ENCODE measurements at regions not wholly inside any gene's neighbourhood (a gene's known extent, or its start where the extent isn't known, plus 50 kb on each side); places are given as distances from the start of the nearest gene placed in this dataset.

DNA sequence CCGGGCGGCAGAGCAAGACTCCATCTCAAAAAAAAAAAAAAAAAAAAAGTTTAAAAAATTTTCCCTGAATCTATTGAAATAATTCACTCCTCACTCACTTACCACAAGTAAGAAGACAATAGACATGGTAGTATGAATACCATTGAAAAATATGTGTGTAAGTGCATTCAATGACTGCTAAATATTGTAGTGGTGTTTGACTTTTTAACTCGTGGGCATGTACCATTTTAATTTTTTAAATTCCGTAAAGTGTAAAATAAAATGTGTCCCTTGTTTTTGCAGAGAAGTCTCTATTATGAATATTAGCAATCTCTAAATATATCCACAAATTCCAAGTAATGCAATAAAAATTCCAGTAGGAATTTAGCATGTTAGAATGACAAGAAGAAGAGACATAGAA, 134.1 kb downstream of the COPS8 start:
- DNase-seq (ENCODE audit: low spot score in 2 of 2), result no peak
- Mint-ChIP-seq H3K9me3 (no peaks in the 10 kb centered on the region), H3K36me3 (no peaks in the 10 kb centered on the region), H3K27ac (no peak overlapping the region)
- no peak for ATAC-seq

DNA sequence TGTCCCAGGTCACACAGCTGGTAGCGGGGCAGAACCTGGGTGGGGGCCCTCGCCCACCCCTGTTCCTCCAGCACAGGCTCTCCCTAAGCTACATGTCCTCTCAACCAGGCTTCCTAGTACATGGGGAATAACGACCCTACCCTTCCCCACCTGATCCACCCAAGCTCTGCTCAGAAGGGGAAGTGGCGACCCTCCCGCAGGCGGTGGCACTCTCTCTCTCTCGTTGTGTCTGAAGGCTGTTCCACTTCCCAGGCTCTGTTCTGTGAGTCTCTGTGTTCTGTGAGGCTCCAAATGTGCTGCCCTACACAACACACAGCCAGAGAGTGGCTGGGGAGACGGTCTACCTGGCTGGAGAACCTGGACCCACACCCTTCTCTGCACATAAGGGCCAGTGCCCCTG, 135.8 kb downstream of the COPS8 start:
- Mint-ChIP-seq H3K36me3 (no peaks in the 10 kb centered on the region), H3K9me3 (no peaks in the 10 kb centered on the region), H3K27ac (no peak overlapping the region)
- ATAC-seq (no peak), DNase-seq (ENCODE audit: low spot score in 2 of 2) (no peak)

GRCh38 chr2:237222178-237222577, 136.5 kb downstream of the COPS8 start:
- Mint-ChIP-seq H3K36me3 (no peaks in the 10 kb centered on the region), H3K9me3 (no peaks in the 10 kb centered on the region), H3K27ac (no peak overlapping the region)
- DNase-seq (ENCODE audit: low spot score in 2 of 2), result no peak
- ATAC-seq, result no peak

DNA sequence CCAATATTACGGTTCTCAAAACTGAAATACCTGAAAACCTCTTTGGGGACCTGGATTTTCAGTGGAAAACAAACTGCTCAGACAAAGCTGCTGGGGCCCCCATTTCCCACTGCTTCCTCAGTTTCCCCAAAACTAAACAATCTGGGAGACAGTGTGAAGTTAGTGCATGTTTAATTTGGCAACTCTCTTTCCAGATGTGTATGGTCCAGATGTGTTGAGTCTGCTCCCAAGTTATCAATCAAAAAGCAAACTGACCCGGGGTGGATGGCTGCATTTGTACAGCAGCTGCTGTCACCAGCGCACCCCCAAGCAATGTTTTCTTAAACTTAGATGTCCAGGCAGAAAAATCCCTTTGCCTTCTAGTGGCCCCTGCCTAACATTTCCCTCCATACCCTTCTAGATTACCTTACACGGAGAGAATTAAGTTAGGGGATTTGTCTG, 136.9 kb downstream of the COPS8 start:
- H3K36me3 Mint-ChIP-seq, result no peaks in the 10 kb centered on the region
- DNase-seq (ENCODE audit: low spot score in 2 of 2), result no peak
- no peaks in the 10 kb centered on the region for H3K9me3 Mint-ChIP-seq
- no peak overlapping the region for H3K27ac Mint-ChIP-seq
- no peak for ATAC-seq

DNA sequence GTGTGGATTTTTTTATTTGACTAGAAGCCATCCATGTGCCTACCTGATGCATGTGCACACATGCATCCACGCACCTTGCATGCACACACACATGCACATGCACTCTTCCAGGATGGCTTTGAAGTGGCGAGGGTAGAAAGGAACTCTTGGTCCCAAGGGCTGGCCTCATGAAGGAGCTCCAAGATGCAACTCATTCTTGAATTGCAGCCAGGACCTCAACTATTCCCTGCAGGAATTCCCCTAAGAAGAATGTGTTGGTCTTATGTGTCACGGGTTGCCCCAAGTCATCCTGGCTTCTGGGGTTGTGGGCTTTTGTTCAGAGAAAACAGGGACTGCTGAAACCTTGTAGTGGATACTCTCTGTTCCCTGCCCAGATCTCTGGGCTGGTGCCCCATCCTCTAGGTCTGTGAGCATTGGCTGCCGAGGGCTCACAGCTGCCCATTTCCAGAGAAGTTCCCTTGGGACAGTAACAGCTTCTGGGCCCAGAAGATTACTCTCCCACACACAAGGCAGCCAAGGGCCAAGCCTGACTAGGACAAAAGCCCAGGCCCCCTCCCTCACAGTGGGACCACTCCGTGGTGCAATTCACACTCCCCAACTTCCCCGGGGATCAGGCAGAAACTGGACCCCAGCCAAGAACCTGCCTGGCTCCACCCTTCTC, 137.6 kb downstream of the COPS8 start:
- DNase-seq (ENCODE audit: low spot score in 2 of 2) (no peak), ATAC-seq (no peak)
- H3K27ac Mint-ChIP-seq, result no peak overlapping the region
- no peaks in the 10 kb centered on the region for H3K36me3 Mint-ChIP-seq
- H3K9me3 Mint-ChIP-seq, result no peaks in the 10 kb centered on the region

DNA sequence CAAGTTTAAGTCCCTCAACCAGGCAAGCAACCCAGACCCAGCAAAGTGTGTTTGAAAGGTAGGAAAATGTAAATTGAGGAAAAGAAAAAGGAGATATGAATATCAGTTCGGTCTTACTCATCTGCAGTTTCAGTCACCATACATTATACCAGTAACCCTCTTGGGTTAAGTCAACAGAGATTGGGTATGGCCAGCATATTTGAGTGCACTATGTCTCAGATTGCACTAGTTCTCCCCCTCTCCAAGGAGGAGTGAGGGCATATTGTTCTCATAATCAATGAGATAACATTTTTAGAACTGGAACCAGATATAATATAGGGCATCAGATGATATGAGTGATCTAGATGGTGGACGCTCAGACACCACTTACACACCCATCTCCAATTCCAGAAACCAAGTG, 141.5 kb downstream of the COPS8 start:
- Mint-ChIP-seq H3K9me3 (peaks cover 0 to 6% of the 10 kb centered on the region in 2 donors), H3K27ac (no peak overlapping the region), H3K36me3 (no peaks in the 10 kb centered on the region)
- peak; percentile 44 to 54 for ATAC-seq
- no peak for DNase-seq (ENCODE audit: low spot score in 2 of 2)

GRCh38 chr2:237227592-237228280, 142.0 kb downstream of the COPS8 start:
- Mint-ChIP-seq H3K36me3 (no peaks in the 10 kb centered on the region), H3K27ac (no peak overlapping the region), H3K9me3 (peaks cover 0 to 9% of the 10 kb centered on the region in 2 donors)
- ATAC-seq (peak; percentile 91 to 92), DNase-seq (ENCODE audit: low spot score in 2 of 2) (peak; percentile 27 to 56)

DNA sequence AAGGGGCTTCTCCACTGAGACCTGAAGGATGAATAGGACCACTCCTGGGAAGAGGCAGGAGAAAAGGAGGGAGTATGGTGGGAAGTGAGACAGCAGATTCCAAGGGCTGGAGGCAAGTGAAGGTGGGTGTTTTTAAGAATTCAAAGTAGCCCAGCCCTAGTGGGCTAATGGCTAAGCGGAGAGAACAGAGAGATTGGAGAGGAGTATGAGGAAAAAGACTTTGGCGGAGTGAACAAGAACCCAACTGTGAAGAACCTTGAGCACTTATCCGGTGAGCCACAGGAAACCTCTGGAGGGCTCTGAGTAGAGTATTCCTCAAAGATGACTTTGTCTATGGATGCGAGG, 142.6 kb downstream of the COPS8 start:
- Mint-ChIP-seq H3K9me3 (peaks cover 0 to 9% of the 10 kb centered on the region in 2 donors), H3K27ac (no peak overlapping the region)
- ATAC-seq, result no peak

GRCh38 chr2:237229905-237230304, 144.2 kb downstream of the COPS8 start:
- Mint-ChIP-seq H3K27ac (no peak overlapping the region), H3K36me3 (no peaks in the 10 kb centered on the region), H3K9me3 (peaks cover 0 to 13% of the 10 kb centered on the region in 2 donors)
- DNase-seq (ENCODE audit: low spot score in 2 of 2) (no peak), ATAC-seq (no peak)

More for the DNA sequence above, 142.6 kb downstream of the COPS8 start:
- H3K36me3 Mint-ChIP-seq, result no peaks in the 10 kb centered on the region
- no peak for DNase-seq (ENCODE audit: low spot score in 2 of 2)

DNA sequence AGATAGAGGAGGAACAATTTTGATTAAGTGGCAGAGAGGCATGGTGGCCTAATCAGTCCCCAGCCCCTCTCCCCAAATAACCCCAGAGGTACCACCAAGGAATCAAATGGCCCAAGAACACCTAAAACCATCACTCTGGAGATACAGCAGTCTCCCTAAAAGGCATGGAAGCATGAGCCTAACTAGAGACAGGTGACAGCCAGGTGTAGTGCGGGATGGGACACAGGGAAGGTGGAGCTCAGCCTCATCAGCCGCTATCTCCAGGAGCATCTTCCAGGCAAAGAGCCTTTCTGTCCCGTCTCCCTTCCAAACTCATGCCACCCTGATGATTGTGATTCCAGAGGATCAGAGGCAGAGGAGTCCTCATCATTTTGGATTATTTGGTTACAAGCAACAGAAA, 144.7 kb downstream of the COPS8 start:
- ATAC-seq (no peak), DNase-seq (ENCODE audit: low spot score in 2 of 2) (no peak)
- Mint-ChIP-seq H3K36me3 (no peaks in the 10 kb centered on the region), H3K27ac (no peak overlapping the region), H3K9me3 (peaks cover 0 to 13% of the 10 kb centered on the region in 2 donors)

GRCh38 chr2:237231593-237231992, 145.9 kb downstream of the COPS8 start:
- no peak for ATAC-seq
- Mint-ChIP-seq H3K9me3 (peaks cover 0 to 13% of the 10 kb centered on the region in 2 donors), H3K27ac (no peak overlapping the region), H3K36me3 (no peaks in the 10 kb centered on the region)
- no peak for DNase-seq (ENCODE audit: low spot score in 2 of 2)

DNA sequence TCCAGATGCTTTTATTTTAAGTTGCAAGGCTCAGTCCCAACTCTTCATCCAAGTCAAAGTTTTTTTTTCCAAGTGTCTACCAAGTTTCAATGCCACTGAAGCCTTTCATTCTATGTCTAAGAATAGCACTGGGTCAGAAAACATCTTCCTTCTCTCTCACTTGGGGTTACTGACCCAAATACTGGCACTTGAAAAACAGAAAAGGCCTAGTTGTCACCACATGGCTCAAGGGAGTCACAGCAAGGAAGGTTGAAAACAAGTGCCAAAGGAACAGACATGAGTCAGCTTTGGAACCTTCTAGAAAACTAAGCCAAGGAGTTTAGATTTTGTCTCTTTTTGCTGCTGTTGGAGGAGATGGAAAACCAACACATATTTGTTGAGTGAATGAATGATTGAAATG, 146.5 kb downstream of the COPS8 start:
- ATAC-seq, result no peak

DNA sequence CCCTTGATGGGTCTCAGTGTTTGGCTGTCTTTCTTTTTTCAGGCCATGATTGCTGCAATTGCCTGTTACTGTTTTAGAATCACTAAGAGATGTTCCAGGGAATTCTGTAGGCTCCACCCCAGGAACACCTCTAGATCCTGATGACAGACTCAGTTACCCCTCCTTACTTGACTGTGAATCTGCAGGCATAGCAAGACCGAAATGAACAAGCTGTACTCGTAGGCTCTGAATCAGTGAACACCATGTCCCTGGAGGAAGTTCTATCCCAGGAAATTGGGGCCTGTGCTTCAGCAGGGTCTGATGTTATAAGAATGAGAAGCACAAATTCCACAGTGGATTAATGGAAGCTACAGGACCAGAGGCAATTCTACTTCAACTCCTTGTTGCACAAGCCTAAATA, 148.6 kb downstream of the COPS8 start:
- ATAC-seq (no peak), DNase-seq (ENCODE audit: low spot score in 2 of 2) (no peak)
- Mint-ChIP-seq H3K36me3 (no peaks in the 10 kb centered on the region), H3K9me3 (peaks cover 0 to 13% of the 10 kb centered on the region in 2 donors), H3K27ac (no peak overlapping the region)

More for the DNA sequence above, 146.5 kb downstream of the COPS8 start:
- DNase-seq (ENCODE audit: low spot score in 2 of 2), result no peak
- Mint-ChIP-seq H3K9me3 (peaks cover 0 to 13% of the 10 kb centered on the region in 2 donors), H3K27ac (no peak overlapping the region), H3K36me3 (no peaks in the 10 kb centered on the region)

DNA sequence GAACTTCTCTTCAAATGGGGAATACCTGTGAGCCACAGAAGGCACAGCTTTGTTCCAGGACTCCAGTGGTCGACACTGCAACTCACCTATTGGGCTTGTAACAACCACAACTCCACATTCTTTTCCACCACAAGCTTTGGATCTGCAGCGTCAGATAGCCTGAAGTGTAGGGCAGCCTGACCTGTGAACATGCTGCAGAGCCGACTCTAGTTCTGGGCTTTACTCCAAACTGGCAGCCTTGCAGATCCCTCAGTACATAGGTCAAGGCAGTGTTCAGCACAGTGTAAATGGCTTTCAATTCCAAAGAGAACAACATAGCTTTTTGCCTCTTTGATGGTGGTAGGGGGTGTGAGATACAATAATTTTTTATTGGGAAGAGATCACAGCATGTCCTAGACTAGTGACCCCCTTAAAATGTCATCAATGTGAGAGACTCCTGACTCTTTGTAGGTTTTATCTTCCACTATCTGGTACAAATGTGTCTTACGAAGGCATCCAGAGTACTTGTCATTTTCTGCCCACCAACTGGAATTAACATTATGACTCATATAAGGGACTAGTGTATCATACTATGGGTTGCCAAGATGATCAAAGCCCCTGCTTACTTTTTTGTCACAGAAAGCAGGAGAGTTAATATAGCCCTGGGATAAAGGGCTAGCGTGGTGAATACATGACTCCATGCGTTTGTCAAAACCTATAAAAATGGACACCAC, 149.8 kb downstream of the COPS8 start:
- ATAC-seq, result peak in 1 of 2 donors; percentile 87

DNA sequence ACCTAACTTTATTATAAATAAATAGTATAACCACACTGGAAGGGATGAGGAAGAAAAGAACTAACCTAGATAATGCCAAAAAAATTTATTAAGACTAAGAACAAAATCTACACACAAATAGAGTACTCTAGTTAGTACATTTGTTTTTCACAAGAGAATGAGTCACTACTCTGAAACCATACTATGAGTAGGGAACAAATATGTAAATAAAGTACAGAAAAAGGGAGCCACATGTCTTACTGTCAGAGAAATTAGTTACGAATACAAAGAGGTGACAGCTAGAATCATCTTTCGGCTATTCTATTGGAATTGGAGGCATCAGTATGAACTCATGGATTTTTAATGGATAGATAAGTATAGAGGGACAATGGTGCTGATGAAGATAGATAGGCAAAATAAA, 150.5 kb downstream of the COPS8 start:
- peaks cover 0 to 11% of the 10 kb centered on the region in 2 donors for H3K9me3 Mint-ChIP-seq
- no peak overlapping the region for H3K27ac Mint-ChIP-seq
- DNase-seq (ENCODE audit: low spot score in 2 of 2) (no peak), ATAC-seq (peak in 1 of 2 donors; percentile 85)
- H3K36me3 Mint-ChIP-seq, result no peaks in the 10 kb centered on the region

More for the DNA sequence above, 149.8 kb downstream of the COPS8 start:
- DNase-seq (ENCODE audit: low spot score in 2 of 2), result no peak
- Mint-ChIP-seq H3K9me3 (peaks cover 0 to 8% of the 10 kb centered on the region in 2 donors), H3K27ac (no peak overlapping the region), H3K36me3 (no peaks in the 10 kb centered on the region)

DNA sequence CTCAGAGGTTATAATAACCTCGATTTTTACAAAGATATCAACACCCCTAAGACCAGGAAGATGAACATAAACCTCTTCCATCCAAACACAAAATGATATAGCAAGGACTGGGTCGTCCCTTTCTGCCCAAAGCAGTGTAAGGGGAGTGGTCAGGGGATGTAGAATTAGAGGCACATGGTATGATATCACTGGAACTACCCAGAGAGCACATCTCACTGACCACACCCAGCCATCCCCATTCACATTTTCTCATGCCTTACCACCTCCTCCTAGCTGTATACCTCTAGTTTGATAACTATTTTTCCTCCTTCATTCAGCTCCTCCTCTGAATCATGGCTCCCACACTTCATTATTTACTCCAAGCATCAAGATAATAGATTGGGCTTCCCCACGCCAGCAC, 152.6 kb downstream of the COPS8 start:
- H3K27ac Mint-ChIP-seq, result no peak overlapping the region
- H3K9me3 Mint-ChIP-seq, result peaks cover 8 to 12% of the 10 kb centered on the region in 2 donors
- DNase-seq (ENCODE audit: low spot score in 2 of 2) (no peak), ATAC-seq (no peak)
- H3K36me3 Mint-ChIP-seq, result peaks cover 0 to 8% of the 10 kb centered on the region in 2 donors

GRCh38 chr2:237240252-237240651, 154.6 kb downstream of the COPS8 start:
- no peak for ATAC-seq
- Mint-ChIP-seq H3K36me3 (peaks cover 0 to 8% of the 10 kb centered on the region in 2 donors), H3K27ac (no peak overlapping the region), H3K9me3 (peaks cover 10 to 11% of the 10 kb centered on the region in 2 donors)
- no peak for DNase-seq (ENCODE audit: low spot score in 2 of 2)
